GM13977 (cell line): ENCODE measurements at regions not wholly inside any gene's neighbourhood (a gene's known extent, or its start where the extent isn't known, plus 50 kb on each side); places are given as distances from the start of the nearest gene placed in this dataset.

Experiments
- DNase-seq: peaks from one replicate; pipeline ENCODE4 v3.0.0; 2012; ENCODE audit warnings: low spot score
- in situ Hi-C: fragments of 300-500 bp; cut with MboI; formaldehyde crosslinking; loops from one replicate; pipeline ENCODE4 v1.12.0; 2022; ENCODE audit warnings: low sequenced_read_pairs, low pct_unique_long_range_greater_than_20kb, mixed read lengths, inconsistent platforms; ENCODE audit not compliant: unreplicated experiment
- TF ChIP-seq, protein P1 (sequence below): IDR thresholded peaks from 2 replicates; pipeline ENCODE4 v1.5.1; 2012; ENCODE audit warnings: mild to moderate bottlenecking, control low read depth; ENCODE audit not compliant: insufficient read depth; ENCODE audit errors: extremely low read depth, missing control alignments

DNA sequence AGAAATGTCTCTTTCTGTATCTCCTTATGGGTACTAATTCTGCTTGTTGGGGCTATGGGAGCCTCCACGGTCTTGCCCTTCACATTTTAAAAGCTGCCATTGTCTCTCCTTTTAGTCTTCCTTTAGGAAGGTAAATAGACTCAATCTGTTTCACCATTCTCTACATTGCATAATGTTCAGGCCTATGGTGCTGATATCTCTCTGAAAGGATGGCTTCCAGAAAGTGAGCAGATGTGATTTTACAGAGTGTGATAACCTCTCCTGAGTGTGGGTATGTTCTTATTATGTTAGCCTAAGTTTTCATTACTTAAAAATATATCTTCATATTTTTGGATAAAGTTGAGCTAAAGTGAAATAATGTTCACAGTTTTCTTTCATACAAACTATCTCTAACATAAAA, 254.0 kb upstream of the PITX2 start:
- TF ChIP-seq, protein P1, sequence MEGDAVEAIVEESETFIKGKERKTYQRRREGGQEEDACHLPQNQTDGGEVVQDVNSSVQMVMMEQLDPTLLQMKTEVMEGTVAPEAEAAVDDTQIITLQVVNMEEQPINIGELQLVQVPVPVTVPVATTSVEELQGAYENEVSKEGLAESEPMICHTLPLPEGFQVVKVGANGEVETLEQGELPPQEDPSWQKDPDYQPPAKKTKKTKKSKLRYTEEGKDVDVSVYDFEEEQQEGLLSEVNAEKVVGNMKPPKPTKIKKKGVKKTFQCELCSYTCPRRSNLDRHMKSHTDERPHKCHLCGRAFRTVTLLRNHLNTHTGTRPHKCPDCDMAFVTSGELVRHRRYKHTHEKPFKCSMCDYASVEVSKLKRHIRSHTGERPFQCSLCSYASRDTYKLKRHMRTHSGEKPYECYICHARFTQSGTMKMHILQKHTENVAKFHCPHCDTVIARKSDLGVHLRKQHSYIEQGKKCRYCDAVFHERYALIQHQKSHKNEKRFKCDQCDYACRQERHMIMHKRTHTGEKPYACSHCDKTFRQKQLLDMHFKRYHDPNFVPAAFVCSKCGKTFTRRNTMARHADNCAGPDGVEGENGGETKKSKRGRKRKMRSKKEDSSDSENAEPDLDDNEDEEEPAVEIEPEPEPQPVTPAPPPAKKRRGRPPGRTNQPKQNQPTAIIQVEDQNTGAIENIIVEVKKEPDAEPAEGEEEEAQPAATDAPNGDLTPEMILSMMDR: no peak
- in situ Hi-C loops: no loop called here
- DNase-seq: no peak

- DNase-seq: no peak
- TF ChIP-seq, protein P1: no peak
- in situ Hi-C loops: no loop called here
Measured at GRCh38 chr4:110877778-110878370, 255.0 kb upstream of the PITX2 start.

DNA sequence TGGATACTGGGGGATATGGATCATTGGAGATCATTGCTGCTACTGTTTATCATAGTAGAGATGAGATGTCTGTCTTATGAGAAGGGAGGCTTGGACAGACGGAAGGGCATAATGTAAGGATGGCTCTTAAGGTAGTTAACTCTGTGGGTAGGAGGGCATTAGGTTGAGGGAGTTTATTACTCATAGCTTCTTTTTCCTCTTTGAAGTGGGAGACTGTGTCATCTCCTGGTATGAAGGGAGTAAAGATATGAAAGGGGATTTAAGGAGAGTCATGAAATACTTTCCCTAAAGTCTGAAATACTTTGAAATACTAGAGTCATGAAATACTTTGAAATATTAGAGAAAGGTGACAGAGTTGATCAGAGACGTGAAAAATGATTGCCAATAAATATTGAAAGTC, 255.5 kb upstream of the PITX2 start:
- in situ Hi-C loops: no loop called here
- TF ChIP-seq, protein P1: no peak
- no peak for DNase-seq

- TF ChIP-seq, protein P1: no peak
- in situ Hi-C loops: no loop called here
- no peak for DNase-seq
Measured at GRCh38 chr4:110878956-110879355, 256.1 kb upstream of the PITX2 start.

DNA sequence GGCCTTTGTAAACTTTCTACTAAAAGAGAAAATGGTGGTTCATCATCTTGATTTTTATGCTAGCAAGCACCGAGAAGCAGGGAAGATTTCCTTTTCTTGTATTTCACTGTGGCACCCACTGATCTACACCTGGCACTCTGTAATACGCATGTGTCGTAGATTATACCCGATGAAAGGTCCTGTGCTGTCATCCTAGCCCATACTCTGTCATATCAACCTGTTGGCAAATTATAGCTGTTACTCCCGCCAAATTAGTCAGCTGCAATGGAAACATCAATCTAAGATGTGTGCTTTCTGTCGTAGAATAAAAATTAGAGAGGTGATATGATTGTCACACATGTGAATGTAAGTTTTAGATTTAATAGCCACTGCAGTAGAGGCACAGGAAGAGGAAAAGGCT, 263.4 kb upstream of the PITX2 start:
- in situ Hi-C loops: no loop called here
- DNase-seq: no peak
- TF ChIP-seq, protein P1: no peak

DNA sequence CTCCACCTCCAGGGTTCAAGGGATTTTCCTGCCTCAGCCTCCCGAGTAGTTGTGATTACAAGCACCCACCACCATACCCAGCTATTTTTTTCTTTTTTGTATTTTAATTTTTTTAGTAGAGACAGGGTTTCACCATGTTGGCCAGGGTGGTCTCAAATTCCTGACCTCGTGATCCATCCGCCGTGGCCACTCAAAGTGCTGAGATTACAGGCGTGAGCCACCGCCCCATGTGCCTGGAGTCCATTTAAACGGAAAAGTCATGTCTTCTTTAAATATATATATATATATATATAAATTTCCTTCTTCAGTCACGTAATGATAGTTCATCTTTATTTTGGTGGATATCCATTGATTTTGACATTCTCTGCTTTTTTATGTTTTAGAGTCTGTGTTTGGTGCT, 264.0 kb upstream of the PITX2 start:
- in situ Hi-C loops: no loop called here
- TF ChIP-seq, protein P1: no peak
- no peak for DNase-seq

DNA sequence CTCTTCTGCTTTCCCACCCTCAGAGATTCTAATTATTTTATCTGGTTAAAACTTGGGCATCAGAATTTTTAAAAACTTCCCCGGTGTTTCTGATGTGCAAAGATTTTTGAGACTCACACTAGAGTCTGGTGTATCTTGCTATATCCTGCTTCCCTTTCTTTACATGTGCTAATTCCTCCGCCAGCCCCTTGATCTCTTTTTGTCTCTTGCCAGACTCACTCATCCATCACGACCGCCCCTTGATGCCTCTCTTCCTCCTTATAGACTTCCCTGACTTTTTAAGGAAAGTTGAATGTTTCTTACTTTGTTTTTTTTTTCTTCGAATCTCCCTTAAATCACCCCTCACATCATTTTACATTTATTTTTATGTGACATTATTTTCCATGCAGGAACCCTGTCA, 274.9 kb upstream of the PITX2 start:
- no peak for DNase-seq
- in situ Hi-C loops: no loop called here
- TF ChIP-seq, protein P1: no peak
